ENCODE measurements at regions not wholly inside any gene's neighbourhood (a gene's known extent, or its start where the extent isn't known, plus 50 kb on each side); places are given as distances from the start of the nearest gene placed in this dataset.

GRCh38 chr1:30111431-30111830 lies 612.0 kb downstream of the MATN1 start:
- no peaks in the 10 kb centered on the region for H3K9me3 ChIP-seq
- TF ChIP-seq CTCF (IDR thresholded peaks at IDR 0.05), result no peak
- no peaks in the 10 kb centered on the region for H3K36me3 ChIP-seq
- H3K27ac ChIP-seq, result no peak overlapping the region
- no peaks in the 10 kb centered on the region for H3K4me1 ChIP-seq (ENCODE audit: control insufficient read depth in 1 of 2, insufficient read depth in 1 of 2, low read depth in 1 of 2, low read length in 1 of 2)
- H3K4me3 ChIP-seq (ENCODE audit: low read depth in 1 of 2, low read length in 1 of 2), result no peak overlapping the region
- peaks cover 51% of the 10 kb centered on the region for H3K27me3 ChIP-seq

- H3K27me3 ChIP-seq, result peaks cover 51% of the 10 kb centered on the region
- no peak overlapping the region for H3K4me3 ChIP-seq (ENCODE audit: low read depth in 1 of 2, low read length in 1 of 2)
- no peaks in the 10 kb centered on the region for H3K36me3 ChIP-seq
- H3K4me1 ChIP-seq (ENCODE audit: control insufficient read depth in 1 of 2, insufficient read depth in 1 of 2, low read depth in 1 of 2, low read length in 1 of 2), result no peaks in the 10 kb centered on the region
- no peaks in the 10 kb centered on the region for H3K9me3 ChIP-seq
- no peak overlapping the region for H3K27ac ChIP-seq
- TF ChIP-seq CTCF (IDR thresholded peaks at IDR 0.05), result no peak
Measured at GRCh38 chr1:30110846-30111245, 612.5 kb downstream of the MATN1 start.

GRCh38 chr1:30109853-30110252 lies 613.5 kb downstream of the MATN1 start:
- TF ChIP-seq CTCF (IDR thresholded peaks at IDR 0.05), result no peak
- peaks cover 55% of the 10 kb centered on the region for H3K27me3 ChIP-seq

GRCh38 chr1:30108186-30108585 lies 615.2 kb downstream of the MATN1 start:
- Histone ChIP-seq H3K4me1 (ENCODE audit: control insufficient read depth in 1 of 2, insufficient read depth in 1 of 2, low read depth in 1 of 2, low read length in 1 of 2) (no peaks in the 10 kb centered on the region), H3K36me3 (no peaks in the 10 kb centered on the region), H3K9me3 (no peaks in the 10 kb centered on the region), H3K4me3 (ENCODE audit: low read depth in 1 of 2, low read length in 1 of 2) (no peak overlapping the region), H3K27ac (no peak overlapping the region), H3K27me3 (peaks cover 47% of the 10 kb centered on the region)
- TF ChIP-seq CTCF (IDR thresholded peaks at IDR 0.05), result no peak

More at GRCh38 chr1:30109853-30110252, 613.5 kb downstream of the MATN1 start:
- H3K4me3 ChIP-seq (ENCODE audit: low read depth in 1 of 2, low read length in 1 of 2), result no peak overlapping the region
- H3K4me1 ChIP-seq (ENCODE audit: control insufficient read depth in 1 of 2, insufficient read depth in 1 of 2, low read depth in 1 of 2, low read length in 1 of 2), result no peaks in the 10 kb centered on the region
- no peaks in the 10 kb centered on the region for H3K9me3 ChIP-seq
- H3K27ac ChIP-seq, result no peak overlapping the region
- no peaks in the 10 kb centered on the region for H3K36me3 ChIP-seq

- peaks cover 34% of the 10 kb centered on the region for H3K27me3 ChIP-seq
Measured at GRCh38 chr1:30106125-30106524, 617.3 kb downstream of the MATN1 start.

More at GRCh38 chr1:30106125-30106524, 617.3 kb downstream of the MATN1 start:
- H3K4me3 ChIP-seq (ENCODE audit: low read depth in 1 of 2, low read length in 1 of 2), result no peak overlapping the region
- no peak overlapping the region for H3K27ac ChIP-seq
- no peak for TF ChIP-seq CTCF (IDR thresholded peaks at IDR 0.05)
- H3K36me3 ChIP-seq, result no peaks in the 10 kb centered on the region
- H3K4me1 ChIP-seq (ENCODE audit: control insufficient read depth in 1 of 2, insufficient read depth in 1 of 2, low read depth in 1 of 2, low read length in 1 of 2), result no peaks in the 10 kb centered on the region
- H3K9me3 ChIP-seq, result no peaks in the 10 kb centered on the region
